ENCODE measurements at regions not wholly inside any gene's neighbourhood (a gene's known extent, or its start where the extent isn't known, plus 50 kb on each side); places are given as distances from the start of the nearest gene placed in this dataset.

GRCh38 chr5:7088849-7089248 lies 307.1 kb upstream of the ADCY2 start:
- TF ChIP-seq CEBPB (IDR thresholded peaks at IDR 0.05) (no peak), EP300 (IDR thresholded peaks at IDR 0.05; ENCODE audit: borderline replicate concordance) (no peak), FOXM1 (IDR thresholded peaks at IDR 0.05; ENCODE audit: borderline replicate concordance, low read depth) (no peak), TAF1 (IDR thresholded peaks at IDR 0.05; ENCODE audit: low read depth) (no peak), EGR1 (IDR thresholded peaks at IDR 0.05) (no peak)

Data from Ishikawa (cell line).